CD14-positive monocyte (primary cell): ENCODE measurements at regions not wholly inside any gene's neighbourhood (a gene's known extent, or its start where the extent isn't known, plus 50 kb on each side); places are given as distances from the start of the nearest gene placed in this dataset.

Experiments used
- DNase-seq, 3 donors: peaks; one replicate each; pipeline ENCODE4 v3.0.0-alpha.2; 2011 to 2022
- H2AFZ ChIP-seq: 2 replicates; pipeline ENCODE4 v1.6.0; 2012; ENCODE audit warnings: mild to moderate bottlenecking, low read depth, low read length, inconsistent platforms; ENCODE audit not compliant: insufficient read depth, poor library complexity, severe bottlenecking
- H3K27ac ChIP-seq, 2 donors: 1 replicate in 1 of 2; 2 replicates in 1 of 2; pipeline ENCODE4 v1.5.1; 2012 to 2013; ENCODE audit warnings: low read length in 2 of 2, control low read depth in 1 of 2, inconsistent platforms in 1 of 2, low read depth in 1 of 2, mild to moderate bottlenecking in 1 of 2
- H3K27me3 ChIP-seq, 2 donors: one replicate each; pipeline versions ENCODE4 v1.6.0 to v1.6.1; 2011 to 2013; ENCODE audit warnings: low read length in 2 of 2; ENCODE audit not compliant: control insufficient read depth in 2 of 2, insufficient read depth in 2 of 2
- H3K36me3 ChIP-seq, 2 donors: replicated peaks in 1 of 2; 1 replicate in 1 of 2; 2 replicates in 1 of 2; pipeline versions ENCODE4 v1.5.1 to v1.6.1; 2012 to 2013; ENCODE audit warnings: low read length in 2 of 2, control low read depth in 1 of 2, inconsistent platforms in 1 of 2, mild to moderate bottlenecking in 1 of 2; ENCODE audit not compliant: insufficient read depth in 2 of 2, control insufficient read depth in 1 of 2
- H3K4me1 ChIP-seq, 2 donors: 1 replicate in 1 of 2; 2 replicates in 1 of 2; pipeline versions ENCODE4 v1.5.1 to v1.6.1; 2012 to 2013; ENCODE audit warnings: low read length in 2 of 2, control low read depth in 1 of 2, inconsistent platforms in 1 of 2, mild to moderate bottlenecking in 1 of 2, moderate library complexity in 1 of 2; ENCODE audit not compliant: insufficient read depth in 2 of 2, control insufficient read depth in 1 of 2
- H3K4me2 ChIP-seq: replicated peaks from 2 replicates; pipeline ENCODE3; 2012; ENCODE audit warnings: low read length, moderate library complexity, mild to moderate bottlenecking; ENCODE audit not compliant: poor library complexity, severe bottlenecking; ENCODE audit errors: extremely low read depth
- H3K4me3 ChIP-seq, 3 experiments: fragments of 200-600 bp in 1 of 3; sonication (generic) in 1 of 3; replicated peaks in 1 of 3; 1 replicate in 2 of 3; 2 replicates in 1 of 3; pipeline ENCODE4 v1.5.1; 2011 to 2013; ENCODE audit warnings: low read length in 3 of 3, mild to moderate bottlenecking in 3 of 3, control low read depth in 2 of 3, low read depth in 2 of 3, inconsistent platforms in 1 of 3, moderate library complexity in 1 of 3
- H3K79me2 ChIP-seq: 2 replicates; pipeline ENCODE4 v1.6.0; 2012; ENCODE audit warnings: mild to moderate bottlenecking, control low read depth, inconsistent platforms, low read length, moderate library complexity; ENCODE audit not compliant: insufficient read depth
- H3K9ac ChIP-seq: 2 replicates; pipeline ENCODE4 v1.6.0; 2017; ENCODE audit warnings: low read length, mild to moderate bottlenecking; ENCODE audit not compliant: insufficient read depth, poor library complexity, severe bottlenecking
- H3K9me3 ChIP-seq, 2 donors: replicated peaks in 1 of 2; 1 replicate in 1 of 2; 2 replicates in 1 of 2; pipeline versions ENCODE4 v1.5.1 to v1.6.1; 2012 to 2013; ENCODE audit warnings: low read length in 2 of 2, control low read depth in 1 of 2; ENCODE audit not compliant: control insufficient read depth in 1 of 2, insufficient read depth in 1 of 2
- H4K20me1 ChIP-seq: 2 replicates; pipeline ENCODE4 v1.6.0; 2012; ENCODE audit warnings: mild to moderate bottlenecking, low read length, control low read depth, moderate library complexity; ENCODE audit not compliant: insufficient read depth
- H3K27ac Mint-ChIP-seq, 7 donors: one replicate each; pipeline ENCODE4 v1.8.0; 2020; ENCODE audit warnings: mild to moderate bottlenecking in 7 of 7, mixed read lengths in 7 of 7, moderate library complexity in 6 of 7, inconsistent platforms in 2 of 7
- H3K27me3 Mint-ChIP-seq, 3 donors: one replicate each; pipeline ENCODE4 v1.8.0; 2021 to 2022; ENCODE audit warnings: low read depth in 3 of 3, mild to moderate bottlenecking in 3 of 3, mixed read lengths in 3 of 3, moderate library complexity in 3 of 3, inconsistent platforms in 1 of 3
- H3K36me3 Mint-ChIP-seq, 2 donors: one replicate each; pipeline ENCODE4 v1.8.0; 2020; ENCODE audit warnings: mixed read lengths in 2 of 2, inconsistent platforms in 1 of 2, mild to moderate bottlenecking in 1 of 2
- H3K4me1 Mint-ChIP-seq: one replicate; pipeline ENCODE4 v1.8.0; 2020; ENCODE audit warnings: mild to moderate bottlenecking, mixed read lengths
- H3K4me3 Mint-ChIP-seq, 2 donors: one replicate each; pipeline ENCODE4 v1.8.0; 2020; ENCODE audit warnings: mild to moderate bottlenecking in 2 of 2, mixed read lengths in 2 of 2, moderate library complexity in 1 of 2
- H3K9me3 Mint-ChIP-seq, 7 donors: one replicate each; pipeline ENCODE4 v1.8.0; 2020 to 2022; ENCODE audit warnings: mixed read lengths in 7 of 7, mild to moderate bottlenecking in 6 of 7, moderate library complexity in 6 of 7, inconsistent platforms in 2 of 7
- WGBS: methylation state at CpG from one replicate; pipeline ENCODE4 v1.1.5; 2013; ENCODE audit warnings: missing lambda C conversion rate; ENCODE audit not compliant: insufficient coverage; 5-methylcytosine and 5-hydroxymethylcytosine counted together
- intact Hi-C, 2 donors: fragments of 100-400 bp; cut with micrococcal nuclease; formaldehyde crosslinking; loops; one replicate each; pipeline versions ENCODE4 v1.15.0 to v1.15.1; 2023
- TF ChIP-seq, protein P1 (sequence below): fragments of 200-600 bp; IDR thresholded peaks from one replicate; pipeline ENCODE4 v1.8.0; 2022; ENCODE audit warnings: antibody characterized with exemption, mild to moderate bottlenecking

DNA sequence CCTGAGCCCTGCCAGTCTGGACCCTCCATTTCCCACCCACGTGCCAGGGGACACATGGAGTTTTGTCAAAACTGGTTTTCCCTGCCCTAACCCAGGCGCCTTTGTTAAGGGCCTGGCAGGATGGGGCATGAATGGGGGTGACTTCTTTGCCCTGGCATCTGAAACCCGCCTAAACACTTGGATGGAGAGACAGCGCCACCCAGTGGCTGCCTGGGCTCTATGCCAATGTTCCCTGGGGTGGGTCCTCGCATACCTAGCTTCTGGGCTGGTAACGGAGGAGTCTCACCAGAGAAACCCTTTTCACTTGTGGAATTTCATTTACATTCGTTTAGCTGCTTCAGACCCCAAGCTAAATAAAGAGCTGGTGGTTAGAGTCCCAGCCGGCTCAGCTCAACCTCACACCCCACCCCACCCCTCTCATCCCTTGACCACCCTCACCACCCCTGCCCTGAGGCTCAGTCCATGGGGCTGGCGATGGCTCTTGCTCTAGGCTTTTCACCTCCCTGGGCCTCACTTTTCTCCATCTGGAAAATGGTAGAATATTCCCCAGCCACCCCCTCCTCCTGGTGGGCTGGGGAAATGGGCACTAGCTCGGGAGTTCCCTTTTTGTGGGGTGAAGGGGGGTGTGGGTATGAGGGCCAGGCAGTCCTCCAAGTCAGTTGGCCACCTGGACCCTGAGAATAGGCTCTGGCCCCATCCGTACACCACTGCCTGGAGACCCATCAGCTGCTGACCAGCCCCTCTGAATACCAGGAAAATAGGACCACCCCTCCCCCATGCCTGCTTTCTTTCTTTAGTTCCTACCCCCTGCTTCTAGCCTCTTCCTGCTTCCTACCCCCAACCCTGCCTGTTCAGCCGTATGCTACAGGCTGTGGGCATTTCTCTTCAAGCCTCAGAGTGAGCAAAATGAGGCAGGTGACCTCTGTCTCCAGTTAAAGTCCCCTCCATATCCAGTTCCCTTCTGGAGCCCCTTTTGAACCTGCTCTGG, 57.1 kb upstream of the PJA1 start:
- H3K4me1 ChIP-seq, result no peaks in the 10 kb centered on the region
- peaks cover 2 to 15% (median 9%) of the 10 kb centered on the region in 3 donors for H3K27me3 Mint-ChIP-seq
- no peak overlapping the region for H3K9ac ChIP-seq
- no peaks in the 10 kb centered on the region for H3K79me2 ChIP-seq
- H3K9me3 Mint-ChIP-seq, result no peaks in the 10 kb centered on the region
- H3K9me3 ChIP-seq, result no peaks in the 10 kb centered on the region
- H3K27ac ChIP-seq, result no peak overlapping the region
- H2AFZ ChIP-seq, result no peak overlapping the region
- H3K4me3 ChIP-seq, result no peak overlapping the region
- no peaks in the 10 kb centered on the region for H3K27me3 ChIP-seq
- H3K27ac Mint-ChIP-seq, result no peak overlapping the region
- no peaks in the 10 kb centered on the region for H3K4me1 Mint-ChIP-seq
- H4K20me1 ChIP-seq, result no peaks in the 10 kb centered on the region
- no peak overlapping the region for H3K4me3 Mint-ChIP-seq
- intact Hi-C loops, result loop anchor here (2.0 to 10.0 kb wide), 4 partner anchors 394 to 490 kb away; partner anchors contain the start of gene EFNB1 (in 2 of the 2)
- WGBS, result 0% methylated on average over 2 of the region's 12 CpGs
- peak; percentile 37 to 55 (median 40) for DNase-seq
- no peaks in the 10 kb centered on the region for H3K36me3 Mint-ChIP-seq
- no peak overlapping the region for H3K4me2 ChIP-seq
- H3K36me3 ChIP-seq, result no peaks in the 10 kb centered on the region
- TF ChIP-seq, protein P1, sequence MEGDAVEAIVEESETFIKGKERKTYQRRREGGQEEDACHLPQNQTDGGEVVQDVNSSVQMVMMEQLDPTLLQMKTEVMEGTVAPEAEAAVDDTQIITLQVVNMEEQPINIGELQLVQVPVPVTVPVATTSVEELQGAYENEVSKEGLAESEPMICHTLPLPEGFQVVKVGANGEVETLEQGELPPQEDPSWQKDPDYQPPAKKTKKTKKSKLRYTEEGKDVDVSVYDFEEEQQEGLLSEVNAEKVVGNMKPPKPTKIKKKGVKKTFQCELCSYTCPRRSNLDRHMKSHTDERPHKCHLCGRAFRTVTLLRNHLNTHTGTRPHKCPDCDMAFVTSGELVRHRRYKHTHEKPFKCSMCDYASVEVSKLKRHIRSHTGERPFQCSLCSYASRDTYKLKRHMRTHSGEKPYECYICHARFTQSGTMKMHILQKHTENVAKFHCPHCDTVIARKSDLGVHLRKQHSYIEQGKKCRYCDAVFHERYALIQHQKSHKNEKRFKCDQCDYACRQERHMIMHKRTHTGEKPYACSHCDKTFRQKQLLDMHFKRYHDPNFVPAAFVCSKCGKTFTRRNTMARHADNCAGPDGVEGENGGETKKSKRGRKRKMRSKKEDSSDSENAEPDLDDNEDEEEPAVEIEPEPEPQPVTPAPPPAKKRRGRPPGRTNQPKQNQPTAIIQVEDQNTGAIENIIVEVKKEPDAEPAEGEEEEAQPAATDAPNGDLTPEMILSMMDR, result peak; percentile 72

DNA sequence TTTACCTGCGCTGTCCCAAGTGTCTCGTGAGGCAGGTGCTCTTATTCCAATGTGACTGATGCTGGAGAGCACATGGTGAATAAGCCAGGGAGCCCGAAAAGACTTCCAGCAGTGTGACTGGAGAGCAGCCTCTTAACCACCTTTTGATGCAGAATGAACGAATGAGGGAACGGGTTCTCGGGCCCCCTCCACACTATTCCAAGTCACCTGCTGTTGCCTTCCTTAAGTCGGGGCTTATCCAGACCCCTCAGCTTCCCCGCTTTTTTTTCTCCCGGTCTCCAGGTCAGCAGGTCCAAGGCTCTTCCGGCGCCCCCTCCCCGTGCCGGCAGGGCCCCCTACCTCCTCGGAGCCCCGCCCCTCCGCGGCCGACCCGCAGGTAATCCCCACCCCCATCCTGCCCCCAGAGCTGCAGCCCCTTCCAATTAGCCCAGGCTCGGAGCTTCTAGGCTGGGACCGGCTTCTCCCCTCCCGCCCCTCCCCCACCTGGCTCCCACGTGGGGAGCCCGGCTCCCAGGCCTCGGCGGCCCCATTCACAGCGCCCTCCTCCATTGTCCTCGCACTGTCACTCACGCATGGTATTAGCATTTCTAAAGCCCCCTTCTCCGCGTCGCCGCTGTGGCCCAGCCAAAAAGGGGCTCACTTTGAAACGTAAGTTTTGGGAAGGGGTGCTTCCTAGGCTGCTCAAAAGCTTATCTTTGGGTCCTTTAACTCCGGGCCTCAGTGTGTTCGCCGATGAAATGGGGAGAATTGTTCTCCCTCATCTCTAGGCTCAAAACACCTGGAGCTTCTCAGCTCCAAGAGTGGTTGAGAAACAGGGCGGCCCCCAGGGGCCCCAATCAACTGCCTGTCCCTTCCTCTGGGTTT, 56.2 kb upstream of the PJA1 start:
- intact Hi-C loops, result loop anchor here (2.0 to 10.0 kb wide), 4 partner anchors 393 to 489 kb away; partner anchors contain the start of gene EFNB1 (in 2 of the 2)
- Mint-ChIP-seq H3K9me3 (no peaks in the 10 kb centered on the region), H3K27ac (no peak overlapping the region), H3K36me3 (no peaks in the 10 kb centered on the region), H3K4me3 (no peak overlapping the region), H3K4me1 (no peaks in the 10 kb centered on the region), H3K27me3 (peaks cover 2 to 14% (median 9%) of the 10 kb centered on the region in 3 donors)
- Histone ChIP-seq H3K9ac (no peak overlapping the region), H3K36me3 (no peaks in the 10 kb centered on the region), H3K4me1 (no peaks in the 10 kb centered on the region), H3K79me2 (no peaks in the 10 kb centered on the region), H3K4me3 (no peak overlapping the region), H3K27ac (no peak overlapping the region), H3K27me3 (no peaks in the 10 kb centered on the region), H3K9me3 (no peaks in the 10 kb centered on the region), H4K20me1 (no peaks in the 10 kb centered on the region), H2AFZ (no peak overlapping the region), H3K4me2 (no peak overlapping the region)
- 44% methylated on average over 10 of the region's 38 CpGs for WGBS
- TF ChIP-seq, protein P1, result no peak
- no peak for DNase-seq
